ENCODE measurements at regions not wholly inside any gene's neighbourhood (a gene's known extent, or its start where the extent isn't known, plus 50 kb on each side); places are given as distances from the start of the nearest gene placed in this dataset.

GRCh38 chr15:100718075-100718980 is 115.9 kb downstream of the ASB7 start:
- Histone ChIP-seq H3K79me2 (ENCODE audit: control insufficient read depth in 1 of 2, insufficient read depth in 2 of 2, low read length in 2 of 2) (no peaks in the 10 kb centered on the region), H3K4ac (replicated peaks; ENCODE audit: insufficient read length, low read depth, low read length) (no peak overlapping the region), H2AFZ (ENCODE audit: low read length) (no peak overlapping the region), H2BK12ac (ENCODE audit: low read depth, low read length) (0 out of 2 replicates have a peak overlapping the region, but pooled peaks have one; percentile 27), H3K9me3 (ENCODE audit: insufficient read depth in 2 of 2, low read depth in 1 of 2, low read length in 1 of 2) (no peaks in the 10 kb centered on the region), H2BK15ac (ENCODE audit: low read length) (no peak overlapping the region), H3K4me2 (ENCODE audit: insufficient read depth in 1 of 2, low read depth in 2 of 2, low read length in 2 of 2) (no peak overlapping the region), H4K91ac (replicated peaks; ENCODE audit: insufficient read length, low read length) (no peak overlapping the region), H3K36me3 (ENCODE audit: control insufficient read depth in 2 of 4, insufficient read depth in 4 of 4, low read length in 3 of 4) (no peaks in the 10 kb centered on the region), H3K18ac (ENCODE audit: extremely low read depth, low read length) (no peak overlapping the region), H3K4me3 (ENCODE audit: extremely low read depth in 1 of 4, insufficient read depth in 2 of 4, low read depth in 3 of 4, low read length in 4 of 4) (no peak overlapping the region), H3K9ac (replicated peaks in 1 of 4; ENCODE audit: extremely low read depth in 1 of 4, low read depth in 3 of 4, low read length in 3 of 4) (no peak overlapping the region), H2BK120ac (replicated peaks; ENCODE audit: low read depth, low read length) (no peak overlapping the region), H3K27me3 (replicated peaks in 1 of 4; ENCODE audit: control insufficient read depth in 3 of 4, extremely low read depth in 1 of 4, insufficient read depth in 3 of 4, low read length in 3 of 4) (no peaks in the 10 kb centered on the region), H3K23me2 (ENCODE audit: low read depth, low read length) (no peaks in the 10 kb centered on the region), H4K5ac (ENCODE audit: insufficient read length, low read depth, low read length) (no peak overlapping the region), H4K20me1 (replicated peaks in 1 of 2; ENCODE audit: control insufficient read depth in 1 of 2, insufficient read depth in 2 of 2, low read length in 2 of 2) (no peaks in the 10 kb centered on the region), H2BK5ac (ENCODE audit: low read depth, low read length) (no peak overlapping the region), H3K23ac (ENCODE audit: insufficient read length) (no peak overlapping the region), H3K27ac (ENCODE audit: low read depth, low read length) (no peak overlapping the region), H2BK20ac (ENCODE audit: low read length) (no peak overlapping the region), H3K4me1 (replicated peaks in 1 of 4; ENCODE audit: control insufficient read depth in 3 of 4, insufficient read depth in 4 of 4, low read length in 3 of 4) (peaks cover 0 to under 1% (median under 1%) of the 10 kb centered on the region in 4 experiments; a peak in 2 of 7 replicates), H3K14ac (ENCODE audit: insufficient read length) (no peak overlapping the region), H4K8ac (ENCODE audit: extremely low read depth, insufficient read depth, low read length) (no peak overlapping the region; the same call in 1 of the 2 replicates), H2AK5ac (ENCODE audit: low read depth, low read length) (no peak overlapping the region), H3K56ac (replicated peaks; ENCODE audit: insufficient read length, low read depth, low read length) (no peak overlapping the region), H3K79me1 (ENCODE audit: low read depth, low read length) (no peaks in the 10 kb centered on the region)
- TF ChIP-seq KDM5A (IDR thresholded peaks at IDR 0.05; ENCODE audit: low read length) (no peak), HDAC6 (IDR thresholded peaks at IDR 0.05; ENCODE audit: low read depth, low read length) (no peak), FOSL1 (IDR thresholded peaks at IDR 0.05; ENCODE audit: insufficient read depth, low read depth, low read length) (no peak), CTBP2 (IDR thresholded peaks at IDR 0.05; ENCODE audit: borderline replicate concordance, insufficient read depth, insufficient read length, low read length) (no peak), CBX5 (IDR thresholded peaks at IDR 0.05; ENCODE audit: low read depth, low read length) (no peak), PHF8 (conservative IDR thresholded peaks at IDR 0.05; ENCODE audit: low read depth, low read length) (no peak), CHD1 (IDR thresholded peaks at IDR 0.05; ENCODE audit: low read depth, low read length) (no peak), NANOG (IDR thresholded peaks at IDR 0.05; ENCODE audit: insufficient read depth, low read depth, low read length, poor library complexity, severe bottlenecking) (no peak), BRCA1 (IDR thresholded peaks at IDR 0.05; ENCODE audit: low read depth, low read length) (no peak), POLR2A (IDR thresholded peaks at IDR 0.05; ENCODE audit: control extremely low read depth in 1 of 2, low read depth in 2 of 2, low read length in 2 of 2) (no peak), MAX (IDR thresholded peaks at IDR 0.05) (no peak), KDM1A (IDR thresholded peaks at IDR 0.05; ENCODE audit: borderline replicate concordance, low read length) (no peak), TAF1 (IDR thresholded peaks at IDR 0.05; ENCODE audit: low read depth, low read length) (no peak)
- POLR2A ChIA-PET (ENCODE audit: partially characterized antibody), result no interaction called here
- DNase-seq (ENCODE audit: low read depth in 1 of 2, low spot score in 2 of 2) (peak in 1 of 2 experiments; percentile 19), FAIRE-seq (no peak)
- 91% methylated on average over 22 of the region's 22 CpGs; no CpG with 5 or more reads in 1 of the 2 experiments for WGBS, 2 experiments (ENCODE audit: extremely low coverage in 1 of 2, insufficient coverage in 1 of 2, insufficient read length in 1 of 2, insufficient replicate concordance in 2 of 2, low coverage in 1 of 2, low lambda C conversion rate in 2 of 2, missing lambda C conversion rate in 1 of 2)
- CTCF ChIA-PET (ENCODE audit: partially characterized antibody), result interaction anchor here (1.0 to 1.7 kb wide), 4 partner anchors 12 to 154 kb away, joined by 3 to 8 read pairs (median 6); no protein-coding TSS in a partner anchor

Data from H1 (cell line).